Activated naive CD4-positive, alpha-beta T cell treated with anti-CD3 and anti-CD28 coated beads, Interleukin-2, amount 10 ng/mL, durations not matched to agents 7 days and 5 days (primary cell): ENCODE measurements at regions not wholly inside any gene's neighbourhood (a gene's known extent, or its start where the extent isn't known, plus 50 kb on each side); places are given as distances from the start of the nearest gene placed in this dataset.

Source experiments
- CTCF ChIA-PET: fragments of 350-600 bp; sonication (Branson Sonifier 250); formaldehyde crosslinking; loops from one replicate; lab custom pipeline; 2021; ENCODE audit warnings: antibody characterized with exemption; lab: Charles Lee
- DNase-seq: peaks from one replicate; pipeline ENCODE4 v3.0.0-alpha.2; 2020
- H3K27ac Mint-ChIP-seq: one replicate; pipeline ENCODE4 v1.8.0; 2021; ENCODE audit warnings: mild to moderate bottlenecking, moderate library complexity, mixed read lengths
- H3K27me3 Mint-ChIP-seq: one replicate; pipeline ENCODE4 v1.8.0; 2021; ENCODE audit warnings: mild to moderate bottlenecking, mixed read lengths
- H3K36me3 Mint-ChIP-seq: one replicate; pipeline ENCODE4 v1.8.0; 2021; ENCODE audit warnings: mixed read lengths
- H3K4me1 Mint-ChIP-seq: one replicate; pipeline ENCODE4 v1.8.0; 2021; ENCODE audit warnings: mixed read lengths
- H3K4me3 Mint-ChIP-seq: one replicate; pipeline ENCODE4 v1.8.0; 2021; ENCODE audit warnings: mild to moderate bottlenecking, moderate library complexity, mixed read lengths
- H3K9me3 Mint-ChIP-seq: one replicate; pipeline ENCODE4 v1.8.0; 2021; ENCODE audit warnings: mixed read lengths

- DNase-seq, result no peak
- no peaks in the 10 kb centered on the region for H3K9me3 Mint-ChIP-seq
- no peaks in the 10 kb centered on the region for H3K36me3 Mint-ChIP-seq
- no peak overlapping the region for H3K27ac Mint-ChIP-seq
- H3K4me1 Mint-ChIP-seq, result no peaks in the 10 kb centered on the region
- H3K4me3 Mint-ChIP-seq, result no peak overlapping the region
- H3K27me3 Mint-ChIP-seq, result no peaks in the 10 kb centered on the region
- CTCF ChIA-PET, result no interaction called here
Measured at GRCh38 chr6:98636941-98637340, 197.4 kb upstream of the POU3F2 start.

- DNase-seq, result no peak
- Mint-ChIP-seq H3K4me3 (no peak overlapping the region), H3K9me3 (no peaks in the 10 kb centered on the region), H3K4me1 (no peaks in the 10 kb centered on the region), H3K36me3 (no peaks in the 10 kb centered on the region), H3K27me3 (peaks cover 4% of the 10 kb centered on the region), H3K27ac (no peak overlapping the region)
- CTCF ChIA-PET, result no interaction called here
Measured at GRCh38 chr6:98639089-98639635, 195.2 kb upstream of the POU3F2 start.

- Mint-ChIP-seq H3K4me3 (no peak overlapping the region), H3K36me3 (no peaks in the 10 kb centered on the region), H3K27me3 (peaks cover 4% of the 10 kb centered on the region), H3K4me1 (no peaks in the 10 kb centered on the region), H3K9me3 (no peaks in the 10 kb centered on the region), H3K27ac (no peak overlapping the region)
- CTCF ChIA-PET, result no interaction called here
- no peak for DNase-seq
Measured at GRCh38 chr6:98640366-98640765, 194.0 kb upstream of the POU3F2 start.

GRCh38 chr6:98641949-98642719 is 192.2 kb upstream of the POU3F2 start:
- H3K4me1 Mint-ChIP-seq, result no peaks in the 10 kb centered on the region
- H3K9me3 Mint-ChIP-seq, result no peaks in the 10 kb centered on the region
- CTCF ChIA-PET, result no interaction called here
- H3K36me3 Mint-ChIP-seq, result no peaks in the 10 kb centered on the region
- H3K27ac Mint-ChIP-seq, result no peak overlapping the region
- no peak overlapping the region for H3K4me3 Mint-ChIP-seq
- DNase-seq, result no peak
- H3K27me3 Mint-ChIP-seq, result peaks cover 4% of the 10 kb centered on the region

- H3K27me3 Mint-ChIP-seq, result peaks cover 4% of the 10 kb centered on the region
- CTCF ChIA-PET, result no interaction called here
- H3K36me3 Mint-ChIP-seq, result no peaks in the 10 kb centered on the region
- DNase-seq, result no peak
- H3K9me3 Mint-ChIP-seq, result no peaks in the 10 kb centered on the region
- H3K4me3 Mint-ChIP-seq, result no peak overlapping the region
- no peak overlapping the region for H3K27ac Mint-ChIP-seq
- H3K4me1 Mint-ChIP-seq, result no peaks in the 10 kb centered on the region
Measured at GRCh38 chr6:98644063-98644462, 190.3 kb upstream of the POU3F2 start.

DNA sequence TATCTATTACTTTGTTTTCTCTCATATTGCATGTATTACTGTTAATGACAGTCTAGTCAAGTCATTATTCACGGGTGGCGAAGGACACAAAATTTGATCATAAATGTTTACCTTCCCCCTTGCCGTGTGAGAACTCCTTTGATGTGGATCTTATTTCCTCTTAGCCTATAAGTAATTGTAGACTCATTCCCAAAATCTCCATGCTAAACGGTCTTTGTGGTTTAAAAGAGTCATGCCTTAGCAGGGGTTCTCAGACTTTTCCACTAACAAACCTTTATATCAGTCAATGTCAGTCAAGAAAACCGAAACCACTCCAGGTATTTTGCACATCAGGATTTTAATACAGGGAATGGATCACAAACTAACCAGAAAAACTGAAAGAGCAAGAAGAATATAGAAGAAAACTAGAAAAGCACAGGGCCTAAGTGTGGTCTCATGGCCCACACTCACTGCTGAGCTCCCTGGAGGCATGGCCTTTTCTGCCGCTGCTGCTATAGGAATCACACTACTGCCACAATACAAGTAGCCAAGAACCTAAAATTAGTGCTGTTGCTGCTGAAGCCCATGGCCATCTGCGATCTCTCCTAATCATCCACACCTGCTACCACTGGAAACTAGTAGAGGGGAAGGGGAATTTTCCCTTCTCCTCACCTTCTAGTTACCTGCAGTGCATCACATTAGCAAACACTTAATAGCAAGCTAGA is 186.0 kb upstream of the POU3F2 start:
- H3K4me3 Mint-ChIP-seq, result no peak overlapping the region

GRCh38 chr6:98650941-98651340 is 183.4 kb upstream of the POU3F2 start:
- H3K27ac Mint-ChIP-seq, result no peak overlapping the region
- CTCF ChIA-PET, result no interaction called here
- no peaks in the 10 kb centered on the region for H3K27me3 Mint-ChIP-seq
- no peak for DNase-seq
- no peaks in the 10 kb centered on the region for H3K9me3 Mint-ChIP-seq
- H3K4me1 Mint-ChIP-seq, result no peaks in the 10 kb centered on the region
- H3K36me3 Mint-ChIP-seq, result no peaks in the 10 kb centered on the region
- no peak overlapping the region for H3K4me3 Mint-ChIP-seq

More for the DNA sequence above, 186.0 kb upstream of the POU3F2 start:
- CTCF ChIA-PET, result no interaction called here
- DNase-seq, result no peak
- H3K27ac Mint-ChIP-seq, result no peak overlapping the region
- no peaks in the 10 kb centered on the region for H3K27me3 Mint-ChIP-seq
- H3K9me3 Mint-ChIP-seq, result no peaks in the 10 kb centered on the region
- H3K4me1 Mint-ChIP-seq, result no peaks in the 10 kb centered on the region
- H3K36me3 Mint-ChIP-seq, result no peaks in the 10 kb centered on the region

- Mint-ChIP-seq H3K36me3 (no peaks in the 10 kb centered on the region), H3K9me3 (no peaks in the 10 kb centered on the region), H3K27me3 (no peaks in the 10 kb centered on the region), H3K27ac (no peak overlapping the region), H3K4me1 (no peaks in the 10 kb centered on the region), H3K4me3 (no peak overlapping the region)
- no peak for DNase-seq
- CTCF ChIA-PET, result no interaction called here
Measured at GRCh38 chr6:98653179-98653578, 181.2 kb upstream of the POU3F2 start.

DNA sequence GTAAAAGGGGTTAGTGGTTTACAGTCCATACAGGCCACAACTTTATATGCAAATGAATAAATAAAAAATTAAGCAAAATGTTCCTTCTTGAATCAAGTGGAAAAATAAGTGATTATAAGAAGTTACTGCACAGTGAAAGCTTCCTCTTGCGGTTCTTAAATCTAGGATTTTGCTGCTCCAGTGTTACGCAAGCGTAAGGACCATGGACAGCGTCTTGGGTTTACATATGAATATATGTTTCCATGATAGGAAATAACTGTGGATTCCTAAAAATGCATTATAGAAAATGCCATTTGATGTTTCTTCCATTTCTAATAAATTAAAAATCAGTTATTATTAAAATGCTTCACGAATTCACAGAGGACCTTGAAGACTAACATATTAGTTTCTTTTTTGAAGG is 176.6 kb upstream of the POU3F2 start:
- no peaks in the 10 kb centered on the region for H3K36me3 Mint-ChIP-seq
- no peak overlapping the region for H3K4me3 Mint-ChIP-seq
- no peaks in the 10 kb centered on the region for H3K27me3 Mint-ChIP-seq
- CTCF ChIA-PET, result no interaction called here
- DNase-seq, result peak; percentile 44
- H3K9me3 Mint-ChIP-seq, result peaks cover 2% of the 10 kb centered on the region
- no peaks in the 10 kb centered on the region for H3K4me1 Mint-ChIP-seq
- H3K27ac Mint-ChIP-seq, result no peak overlapping the region

- Mint-ChIP-seq H3K36me3 (no peaks in the 10 kb centered on the region), H3K4me1 (no peaks in the 10 kb centered on the region), H3K4me3 (no peak overlapping the region), H3K27ac (no peak overlapping the region), H3K9me3 (no peaks in the 10 kb centered on the region), H3K27me3 (no peaks in the 10 kb centered on the region)
- CTCF ChIA-PET, result no interaction called here
- DNase-seq, result no peak
Measured at GRCh38 chr6:98669371-98669770, 165.0 kb upstream of the POU3F2 start.

DNA sequence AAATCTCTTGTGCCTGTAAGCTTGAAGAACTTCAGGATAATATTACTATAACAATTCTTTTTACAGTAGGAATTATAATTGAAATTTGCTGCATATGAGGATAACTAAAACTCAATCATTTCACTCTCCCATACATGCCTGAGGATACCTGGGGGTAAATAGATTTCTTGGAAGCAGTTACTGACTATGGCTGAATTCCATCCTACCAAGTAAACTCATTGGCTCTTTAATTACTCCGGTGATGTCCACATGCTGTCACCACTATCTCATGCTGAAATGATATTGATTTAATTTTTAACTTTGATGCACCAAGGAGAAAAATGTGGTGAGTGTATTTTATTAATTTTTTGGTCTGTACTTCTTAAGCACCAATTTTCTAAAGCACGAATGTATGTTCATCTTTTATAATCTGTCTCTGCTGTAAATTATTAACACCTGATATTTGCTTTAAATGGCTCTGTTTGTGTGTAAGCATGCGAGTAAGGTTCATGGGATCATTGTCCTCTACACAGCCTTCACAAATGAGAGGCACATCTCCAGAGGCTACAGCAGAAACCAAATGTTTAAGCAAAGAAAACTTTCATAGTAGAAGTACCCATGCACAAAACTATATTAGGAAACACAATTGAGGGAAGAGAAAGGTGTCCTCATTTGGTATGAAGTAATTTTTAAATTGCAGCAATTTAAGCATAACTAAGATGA is 164.2 kb upstream of the POU3F2 start:
- CTCF ChIA-PET, result no interaction called here
- no peaks in the 10 kb centered on the region for H3K9me3 Mint-ChIP-seq
- DNase-seq, result no peak

GRCh38 chr6:98672681-98673475 is 161.5 kb upstream of the POU3F2 start:
- DNase-seq, result no peak
- H3K4me3 Mint-ChIP-seq, result no peak overlapping the region
- no peaks in the 10 kb centered on the region for H3K27me3 Mint-ChIP-seq
- H3K9me3 Mint-ChIP-seq, result no peaks in the 10 kb centered on the region
- H3K36me3 Mint-ChIP-seq, result no peaks in the 10 kb centered on the region
- CTCF ChIA-PET, result no interaction called here
- H3K27ac Mint-ChIP-seq, result no peak overlapping the region
- H3K4me1 Mint-ChIP-seq, result no peaks in the 10 kb centered on the region

More for the DNA sequence above, 164.2 kb upstream of the POU3F2 start:
- H3K27me3 Mint-ChIP-seq, result no peaks in the 10 kb centered on the region
- H3K4me1 Mint-ChIP-seq, result no peaks in the 10 kb centered on the region
- H3K36me3 Mint-ChIP-seq, result no peaks in the 10 kb centered on the region
- H3K4me3 Mint-ChIP-seq, result no peak overlapping the region
- no peak overlapping the region for H3K27ac Mint-ChIP-seq

- CTCF ChIA-PET, result no interaction called here
- Mint-ChIP-seq H3K9me3 (no peaks in the 10 kb centered on the region), H3K27me3 (no peaks in the 10 kb centered on the region), H3K36me3 (no peaks in the 10 kb centered on the region), H3K27ac (no peak overlapping the region), H3K4me3 (no peak overlapping the region), H3K4me1 (no peaks in the 10 kb centered on the region)
- no peak for DNase-seq
Measured at GRCh38 chr6:98678481-98678880, 155.9 kb upstream of the POU3F2 start.
